Ecto neural progenitor cell (in vitro differentiated cells): ENCODE measurements at regions not wholly inside any gene's neighbourhood (a gene's known extent, or its start where the extent isn't known, plus 50 kb on each side); places are given as distances from the start of the nearest gene placed in this dataset.
"Not testable (repeated sequence)": the region's sequence is repeated elsewhere in the genome, so short reads cannot be mapped to it uniquely, and the experiment has no call there.

Source experiments
- DNase-seq: peaks from one replicate; pipeline ENCODE4 v3.0.0-alpha.2; 2018; ENCODE audit warnings: low spot score

- no peak for DNase-seq
Measured at GRCh38 chr12:60724475-60724874, 1128.6 kb downstream of the SLC16A7 start.

DNA sequence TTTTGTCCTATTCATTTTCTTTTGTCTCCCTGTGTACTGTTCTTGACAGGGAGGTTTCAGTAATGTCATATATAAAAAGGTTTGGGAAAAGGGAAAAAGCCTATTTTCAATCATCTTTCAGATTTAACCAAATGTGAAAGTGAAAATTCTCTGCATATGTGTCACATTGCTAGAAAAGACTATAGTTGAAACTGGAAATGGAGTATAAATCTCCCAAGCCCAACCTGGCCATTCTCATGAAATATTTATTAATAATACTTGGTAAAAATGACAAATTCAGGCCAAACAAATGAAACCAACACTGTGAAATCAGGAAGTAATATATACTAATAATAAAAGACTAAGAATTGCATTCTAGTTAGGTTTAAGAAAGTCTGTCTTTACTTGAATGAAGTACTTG is 1129.2 kb downstream of the SLC16A7 start:
- DNase-seq, result no peak

- DNase-seq, result no peak
Measured at GRCh38 chr12:60752589-60752988, 1156.8 kb downstream of the SLC16A7 start.

- no peak for DNase-seq
Measured at GRCh38 chr12:60758224-60758623, 1162.4 kb downstream of the SLC16A7 start.

- DNase-seq, result no peak
Measured at GRCh38 chr12:60760965-60761364, 1165.1 kb downstream of the SLC16A7 start.

DNA sequence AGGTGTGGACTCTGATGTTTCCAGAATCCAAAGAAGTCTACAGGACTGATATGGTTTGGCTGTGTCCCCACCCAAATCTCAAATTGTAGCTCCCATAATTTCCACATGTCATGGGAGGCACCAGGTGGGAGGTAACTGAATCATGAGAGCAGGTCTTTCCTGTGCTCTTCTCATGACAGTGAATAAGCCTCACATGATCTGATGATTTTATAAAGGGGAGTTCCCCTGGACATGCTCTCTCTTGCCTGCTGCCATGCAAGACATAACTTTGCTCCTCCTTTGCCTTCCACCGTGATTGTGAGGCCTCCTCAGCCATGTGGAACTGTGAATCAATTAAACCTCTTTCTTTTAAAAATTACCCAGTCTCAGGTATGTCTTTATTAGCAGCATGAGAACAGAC is 1205.3 kb downstream of the SLC16A7 start:
- DNase-seq, result not testable (repeated sequence)

- DNase-seq, result no peak
Measured at GRCh38 chr12:60803147-60803546, 1207.3 kb downstream of the SLC16A7 start.

DNA sequence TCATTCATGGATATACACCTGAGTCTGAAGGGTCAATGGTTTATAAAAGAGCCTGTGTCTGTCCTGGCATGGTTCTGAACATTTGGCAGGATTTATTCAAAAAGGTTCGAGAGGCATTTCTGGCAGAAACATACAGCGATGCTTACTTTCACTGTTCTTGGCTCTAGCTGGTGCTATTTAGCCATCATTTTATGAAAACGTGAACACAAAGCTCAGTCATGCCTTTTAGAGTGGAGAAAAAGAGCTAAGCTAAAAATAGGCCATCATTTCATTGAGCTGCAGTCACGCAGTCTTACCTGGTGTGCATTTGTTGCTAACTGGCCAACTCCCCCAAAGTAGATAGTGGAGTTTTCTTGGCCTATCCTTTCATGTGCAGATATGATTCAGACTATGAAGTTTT is 1209.5 kb downstream of the SLC16A7 start:
- DNase-seq, result no peak

DNA sequence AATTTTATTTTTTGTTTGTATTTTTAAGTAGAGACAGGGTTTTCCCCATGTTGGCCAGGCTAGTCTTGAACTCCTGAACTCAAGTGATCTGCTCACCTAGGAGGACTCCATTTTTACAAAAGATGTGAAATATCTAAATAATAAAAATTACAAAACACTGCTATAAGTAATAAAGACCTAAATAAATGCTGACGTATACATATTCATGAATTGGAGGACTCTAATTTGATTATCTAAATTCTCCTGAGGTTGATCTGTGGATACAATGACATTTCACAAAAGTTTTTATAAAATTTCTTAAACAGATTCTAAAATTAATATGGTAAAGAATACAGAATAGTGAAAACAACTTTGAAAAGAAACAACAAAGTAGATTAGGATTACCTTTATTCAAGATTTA is 1224.0 kb downstream of the SLC16A7 start:
- no peak for DNase-seq

DNA sequence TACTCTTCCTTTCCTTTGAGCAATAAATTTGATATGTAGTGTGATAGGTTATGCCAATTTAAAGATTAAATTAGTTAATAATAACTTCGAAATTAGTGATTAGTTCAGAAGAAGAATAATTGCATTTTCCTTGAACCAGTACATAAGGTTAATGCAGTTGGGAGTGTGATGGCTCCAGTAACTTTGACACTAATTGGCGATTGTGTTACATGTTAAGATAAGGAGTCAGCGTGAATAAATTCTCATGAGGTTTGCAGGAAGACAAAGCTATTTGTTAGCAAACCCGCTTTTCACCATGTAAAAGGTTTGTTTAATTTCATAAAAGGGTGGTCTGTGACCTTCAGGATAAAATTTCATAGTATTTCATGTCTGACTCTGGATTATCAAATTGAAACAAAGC is 1226.8 kb downstream of the SLC16A7 start:
- no peak for DNase-seq

DNA sequence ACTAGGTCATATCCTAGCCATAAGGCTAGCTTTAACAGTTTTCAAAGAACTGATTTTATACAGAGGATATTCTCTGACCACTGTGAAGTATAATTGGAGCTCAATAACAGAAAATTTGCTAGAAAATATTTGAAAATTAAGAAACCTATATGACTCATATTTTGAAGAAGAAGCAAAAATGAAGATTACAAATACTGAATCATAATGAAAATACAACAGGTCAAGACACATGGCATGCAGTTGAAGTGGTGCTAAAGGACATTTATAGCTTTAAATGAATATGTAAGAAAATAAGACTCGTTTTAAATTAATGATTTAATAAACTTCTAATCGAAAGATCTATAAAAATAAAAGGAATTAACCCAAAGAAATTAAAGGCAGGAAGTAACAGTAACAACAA is 1234.6 kb downstream of the SLC16A7 start:
- no peak for DNase-seq

GRCh38 chr12:60832290-60832689 is 1236.5 kb downstream of the SLC16A7 start:
- DNase-seq, result no peak

- no peak for DNase-seq
Measured at GRCh38 chr12:60834372-60834771, 1238.5 kb downstream of the SLC16A7 start.

- no peak for DNase-seq
Measured at GRCh38 chr12:60834806-60835205, 1239.0 kb downstream of the SLC16A7 start.

DNA sequence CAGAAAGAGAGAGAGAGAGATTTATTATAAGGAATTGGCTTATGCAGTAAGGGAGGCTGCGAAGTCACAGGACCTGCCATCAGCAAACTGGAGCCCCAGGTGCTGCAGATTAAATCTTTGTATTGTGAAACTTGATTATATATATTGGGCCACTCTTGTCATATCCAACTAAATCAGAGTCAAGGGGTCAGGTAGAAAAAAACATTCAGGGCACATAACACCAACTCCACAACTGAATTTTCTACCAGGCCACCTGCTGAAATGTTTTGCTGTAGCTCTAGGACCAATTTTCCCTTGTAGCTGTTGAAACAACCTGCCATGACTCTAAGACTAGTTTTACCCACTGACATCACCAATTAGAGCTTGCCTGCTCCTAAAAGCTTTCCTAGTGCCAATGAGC is 1240.8 kb downstream of the SLC16A7 start:
- no peak for DNase-seq

DNA sequence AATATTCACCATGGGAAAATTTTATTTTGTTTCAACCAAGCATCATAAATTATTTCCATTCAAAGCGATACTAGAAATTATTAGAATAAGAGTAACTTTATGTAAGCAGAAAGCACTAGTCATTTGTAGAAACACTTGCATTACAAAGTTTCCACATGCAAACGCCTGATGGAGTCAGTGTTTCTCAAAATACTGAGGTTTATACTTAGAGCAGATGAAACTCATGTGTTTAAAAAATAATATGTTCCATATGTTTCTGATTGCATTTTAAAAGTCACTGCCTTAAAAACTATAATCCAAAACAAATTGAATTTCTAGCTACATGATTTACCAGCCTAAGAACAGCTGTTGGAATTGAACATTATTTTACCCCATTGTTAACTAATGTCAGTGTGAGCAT is 1246.4 kb downstream of the SLC16A7 start:
- DNase-seq, result no peak

GRCh38 chr12:60844101-60844500 is 1248.3 kb downstream of the SLC16A7 start:
- DNase-seq, result no peak

DNA sequence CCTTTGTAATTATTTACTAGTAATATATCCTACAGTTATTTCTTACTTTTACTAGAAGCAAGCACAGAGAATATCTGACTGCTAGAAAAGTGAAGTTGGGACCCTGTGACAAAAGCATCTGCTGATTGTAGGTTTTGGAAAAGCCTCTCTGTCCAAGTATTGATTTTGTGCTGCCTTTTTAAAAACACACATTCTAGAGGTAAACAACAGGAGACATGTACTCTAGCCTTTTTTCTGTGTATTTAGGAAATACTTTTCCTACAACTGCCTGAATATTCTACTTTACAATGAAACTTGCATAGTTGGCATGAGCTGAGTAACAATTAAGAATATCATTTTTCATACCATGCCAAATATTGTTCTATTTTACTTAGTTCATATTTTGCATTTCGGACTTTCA is 1249.0 kb downstream of the SLC16A7 start:
- no peak for DNase-seq

DNA sequence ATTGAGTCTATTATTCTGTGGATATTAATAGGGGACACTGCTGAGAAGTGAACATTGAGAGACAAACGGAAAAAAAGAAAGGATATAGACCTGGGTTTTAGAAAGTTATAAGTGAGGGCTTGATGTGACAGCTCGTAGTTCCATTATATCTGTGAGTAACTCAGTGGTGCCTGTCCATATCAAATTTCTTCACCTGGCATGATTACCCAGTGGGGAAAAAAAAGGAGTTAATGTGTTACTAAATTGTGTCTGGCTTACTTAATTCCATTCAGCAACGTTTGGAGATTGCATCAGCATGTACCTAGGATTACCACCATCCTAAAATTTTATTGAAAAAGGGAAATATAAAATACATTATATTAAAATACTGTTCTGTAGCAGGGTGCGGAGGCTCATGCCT is 1249.9 kb downstream of the SLC16A7 start:
- DNase-seq, result no peak

- DNase-seq, result no peak
Measured at GRCh38 chr12:60847281-60847680, 1251.5 kb downstream of the SLC16A7 start.

GRCh38 chr12:60849723-60850122 is 1253.9 kb downstream of the SLC16A7 start:
- no peak for DNase-seq

- DNase-seq, result no peak
Measured at GRCh38 chr12:60853407-60853806, 1257.6 kb downstream of the SLC16A7 start.

DNA sequence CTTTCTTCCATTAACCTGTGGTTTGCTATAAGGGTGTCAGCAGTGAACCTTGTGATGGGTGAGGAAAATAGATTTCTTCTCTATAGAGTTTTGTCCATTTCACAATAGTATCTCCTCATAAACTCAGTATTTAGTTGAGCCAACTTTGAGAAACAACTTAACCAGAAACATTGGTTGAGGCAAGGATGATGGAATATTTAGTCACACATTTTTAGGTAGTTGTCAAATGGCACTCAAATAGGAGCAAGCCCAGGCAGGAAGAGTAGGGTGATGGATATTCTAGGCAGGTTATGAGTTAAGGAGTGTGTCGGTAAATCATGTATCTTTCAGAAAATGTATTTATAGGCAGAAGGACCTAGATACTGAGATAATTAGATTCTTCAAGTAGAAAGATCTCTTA is 1267.6 kb downstream of the SLC16A7 start:
- DNase-seq, result no peak

DNA sequence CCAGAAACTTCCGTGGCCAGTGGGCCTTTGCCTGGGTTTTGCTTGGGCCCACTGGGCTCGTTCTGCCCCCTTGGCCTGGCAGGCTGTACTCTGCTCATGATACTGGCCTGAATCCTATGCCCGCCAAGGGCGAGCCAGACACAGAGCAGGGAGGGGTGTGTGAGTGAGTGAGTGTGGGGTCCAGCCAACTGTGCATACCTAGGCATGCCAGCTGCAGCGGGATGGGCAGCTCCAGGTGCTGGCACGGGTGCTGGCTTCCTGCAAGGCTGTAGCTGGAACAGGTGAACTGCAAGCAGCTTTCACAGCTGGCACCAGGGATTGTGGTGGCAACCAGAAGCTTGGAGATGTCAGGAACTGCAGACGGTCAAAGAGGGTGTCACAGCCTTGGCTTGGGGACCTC is 1276.4 kb downstream of the SLC16A7 start:
- DNase-seq, result no peak
